K562 (cell line): ENCODE measurements at regions not wholly inside any gene's neighbourhood (a gene's known extent, or its start where the extent isn't known, plus 50 kb on each side); places are given as distances from the start of the nearest gene placed in this dataset.

Experiments used
- ATF6 ChIP-seq: sonication (generic); formaldehyde crosslinking; IDR thresholded peaks from 2 replicates; pipeline ENCODE4 v1.4.0; 2020; ENCODE audit warnings: mild to moderate bottlenecking, missing genetic modification reagents
- CBX8 ChIP-seq: fragments of 200-600 bp; sonication (generic); IDR thresholded peaks from 2 replicates; pipeline ENCODE4 v1.6.1; 2012; ENCODE audit warnings: borderline replicate concordance, mixed run types, low read depth, mild to moderate bottlenecking, moderate library complexity, mixed read lengths, low read length, control low read depth, inconsistent platforms; ENCODE audit not compliant: poor library complexity, severe bottlenecking; ENCODE audit errors: extremely low read depth
- CEBPZ ChIP-seq: fragments of 150-350 bp; IDR thresholded peaks from 2 replicates; pipeline ENCODE4 v1.6.1; 2014; ENCODE audit warnings: low read depth, mild to moderate bottlenecking, low read length, borderline replicate concordance
- CTCF ChIP-seq, 3 experiments: IDR thresholded peaks in 2 of 3; conservative IDR thresholded peaks in 1 of 3; 2 replicates each; pipeline ENCODE4 v1.5.1; 2011 to 2012; ENCODE audit warnings: low read length in 3 of 3, mild to moderate bottlenecking in 3 of 3, control low read depth in 2 of 3, improper control_type of control experiment in 1 of 3, inconsistent platforms in 1 of 3, low read depth in 1 of 3, mixed read lengths in 1 of 3, moderate library complexity in 1 of 3; ENCODE audit not compliant: insufficient read depth in 2 of 3
- EZH2 ChIP-seq: IDR thresholded peaks from 2 replicates; pipeline ENCODE4 v1.6.1; 2012; ENCODE audit warnings: low read depth, mild to moderate bottlenecking, inconsistent platforms, low read length, borderline replicate concordance
- LEF1 ChIP-seq: fragments of 450-650 bp; IDR thresholded peaks from 2 replicates; pipeline ENCODE4 v1.6.1; 2016; ENCODE audit warnings: mild to moderate bottlenecking
- MTA1 ChIP-seq: fragments of 450-650 bp; IDR thresholded peaks from 2 replicates; pipeline ENCODE4 v1.6.1; 2017; ENCODE audit warnings: borderline replicate concordance
- POLR2AphosphoS5 ChIP-seq: IDR thresholded peaks from 2 replicates; pipeline ENCODE4 v1.6.1; 2011; ENCODE audit warnings: mild to moderate bottlenecking, low read depth, low read length, moderate library complexity; ENCODE audit not compliant: control insufficient read depth, insufficient read depth
- RBBP5 ChIP-seq: fragments of 200-600 bp; sonication (generic); IDR thresholded peaks from 2 replicates; pipeline ENCODE4 v1.6.1; 2012; ENCODE audit warnings: borderline replicate concordance, mild to moderate bottlenecking, low read length, control low read depth, inconsistent platforms; ENCODE audit not compliant: insufficient read depth, poor library complexity, severe bottlenecking
- RREB1 ChIP-seq: fragments of 250-450 bp; sonication (Bioruptor Pico); IDR thresholded peaks from 2 replicates; pipeline ENCODE4 v1.4.0; 2020
- SMARCB1 ChIP-seq: IDR thresholded peaks from 2 replicates; pipeline ENCODE4 v1.6.1; 2011; ENCODE audit warnings: improper control_type of control experiment, low read depth; ENCODE audit not compliant: insufficient read length
- ZNF174 ChIP-seq: fragments of 250-450 bp; sonication (Bioruptor Pico); IDR thresholded peaks from 2 replicates; pipeline ENCODE4 v1.4.0; 2020; ENCODE audit warnings: mild to moderate bottlenecking
- ZNF282 ChIP-seq: sonication (generic); formaldehyde crosslinking; IDR thresholded peaks from 2 replicates; pipeline ENCODE4 v1.8.1; 2023; ENCODE audit warnings: missing genetic modification reagents

GRCh38 chr9:36457836-36458429, 57.9 kb upstream of the RNF38 start:
- TF ChIP-seq CTCF (IDR thresholded peaks at IDR 0.05 in 2 of 3, conservative IDR thresholded peaks at IDR 0.05 in 1 of 3; ENCODE audit: insufficient read depth in 2 of 3, low read depth in 1 of 3, low read length in 3 of 3) (no peak), SMARCB1 (no peak), RBBP5 (no peak), POLR2AphosphoS5 (no peak), CEBPZ (no peak), ZNF282 (no peak), ATF6 (no peak), RREB1 (CRISPR knock-in tag) (no peak), EZH2 (no peak), LEF1 (no peak), ZNF174 (CRISPR knock-in tag) (no peak), CBX8 (no peak), MTA1 (no peak)
